ENCODE measurements at regions not wholly inside any gene's neighbourhood (a gene's known extent, or its start where the extent isn't known, plus 50 kb on each side); places are given as distances from the start of the nearest gene placed in this dataset.
A peak's percentile ranks its signal among the peaks of the same experiment; 100 is the strongest.

DNA sequence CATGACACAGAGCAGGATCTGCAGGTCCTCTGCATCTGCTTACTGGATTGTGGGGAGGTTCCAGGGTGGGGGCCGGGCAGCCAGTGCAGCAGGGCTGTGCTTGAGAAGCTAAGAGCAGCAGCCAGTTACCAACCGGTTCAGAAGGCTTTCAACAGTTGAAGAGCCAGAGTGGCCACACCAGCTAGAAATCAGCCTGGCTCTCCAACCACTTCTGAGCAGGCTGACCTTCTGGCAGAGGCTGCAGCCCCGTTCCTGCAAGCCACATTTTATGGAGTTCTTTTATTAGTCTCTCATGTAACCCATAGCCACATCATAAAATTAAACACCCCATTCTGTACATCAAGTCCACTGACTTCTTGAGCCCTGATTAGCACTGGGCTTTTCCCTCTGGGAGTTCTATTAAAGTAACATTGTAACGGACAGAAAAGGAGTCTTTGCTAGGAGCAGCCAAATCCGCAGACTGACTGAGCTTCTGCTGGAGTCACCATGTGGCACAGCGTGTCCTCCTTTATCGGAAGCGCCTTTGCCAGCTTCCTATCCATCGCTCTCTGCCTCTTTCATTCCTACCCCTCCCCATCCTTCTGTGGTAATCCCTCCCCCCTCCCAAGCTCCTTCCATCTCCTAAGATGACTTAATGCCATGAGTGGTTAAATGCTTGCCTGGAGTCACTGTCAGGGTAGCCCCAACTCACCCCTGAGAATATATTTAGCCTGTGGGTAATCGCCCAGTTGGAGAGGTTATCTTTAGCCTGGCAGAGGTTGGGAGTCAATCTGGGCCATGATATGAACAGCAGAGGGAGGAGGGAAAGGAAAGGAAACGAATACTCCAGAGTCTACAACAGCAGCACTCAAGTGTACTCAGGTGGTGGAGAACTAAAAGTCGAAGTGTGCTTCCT lies 138.5 kb upstream of the HES1 start:
- Histone ChIP-seq H3F3A (ENCODE audit: low read depth) (no peaks in the 10 kb centered on the region), H3K9me3 (ENCODE audit: insufficient read depth, low read depth, low read length) (no peaks in the 10 kb centered on the region), H3K27me3 (ENCODE audit: insufficient read depth, low read length, poor library complexity, severe bottlenecking) (no peaks in the 10 kb centered on the region), H3K79me2 (ENCODE audit: insufficient read depth, low read length) (no peaks in the 10 kb centered on the region), H3K4me2 (ENCODE audit: low read depth, low read length, poor library complexity, severe bottlenecking) (peak overlapping the region; percentile 52), H4K20me1 (ENCODE audit: insufficient read depth, low read length, poor library complexity, severe bottlenecking) (no peaks in the 10 kb centered on the region), H3K9ac (ENCODE audit: low read depth, low read length, poor library complexity, severe bottlenecking) (peak overlapping the region; percentile 13), H3K4me1 (ENCODE audit: insufficient read depth, low read length, poor library complexity, severe bottlenecking) (peaks cover 29% of the 10 kb centered on the region), H3K4me3 (ENCODE audit: low read length, poor library complexity, severe bottlenecking) (peak overlapping the region; percentile 18), H2AFZ (ENCODE audit: low read length) (no peak overlapping the region), H3K9me2 (replicated peaks; ENCODE audit: low read depth, low read length) (no peaks in the 10 kb centered on the region), H3K36me3 (ENCODE audit: insufficient read depth, low read length) (no peaks in the 10 kb centered on the region)
- TF ChIP-seq, protein P1, sequence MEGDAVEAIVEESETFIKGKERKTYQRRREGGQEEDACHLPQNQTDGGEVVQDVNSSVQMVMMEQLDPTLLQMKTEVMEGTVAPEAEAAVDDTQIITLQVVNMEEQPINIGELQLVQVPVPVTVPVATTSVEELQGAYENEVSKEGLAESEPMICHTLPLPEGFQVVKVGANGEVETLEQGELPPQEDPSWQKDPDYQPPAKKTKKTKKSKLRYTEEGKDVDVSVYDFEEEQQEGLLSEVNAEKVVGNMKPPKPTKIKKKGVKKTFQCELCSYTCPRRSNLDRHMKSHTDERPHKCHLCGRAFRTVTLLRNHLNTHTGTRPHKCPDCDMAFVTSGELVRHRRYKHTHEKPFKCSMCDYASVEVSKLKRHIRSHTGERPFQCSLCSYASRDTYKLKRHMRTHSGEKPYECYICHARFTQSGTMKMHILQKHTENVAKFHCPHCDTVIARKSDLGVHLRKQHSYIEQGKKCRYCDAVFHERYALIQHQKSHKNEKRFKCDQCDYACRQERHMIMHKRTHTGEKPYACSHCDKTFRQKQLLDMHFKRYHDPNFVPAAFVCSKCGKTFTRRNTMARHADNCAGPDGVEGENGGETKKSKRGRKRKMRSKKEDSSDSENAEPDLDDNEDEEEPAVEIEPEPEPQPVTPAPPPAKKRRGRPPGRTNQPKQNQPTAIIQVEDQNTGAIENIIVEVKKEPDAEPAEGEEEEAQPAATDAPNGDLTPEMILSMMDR (conservative IDR thresholded peaks at IDR 0.05; ENCODE audit: low read length): no peak
- TF ChIP-seq EZH2phosphoT487 (IDR thresholded peaks at IDR 0.05; ENCODE audit: borderline replicate concordance): no peak

DNA sequence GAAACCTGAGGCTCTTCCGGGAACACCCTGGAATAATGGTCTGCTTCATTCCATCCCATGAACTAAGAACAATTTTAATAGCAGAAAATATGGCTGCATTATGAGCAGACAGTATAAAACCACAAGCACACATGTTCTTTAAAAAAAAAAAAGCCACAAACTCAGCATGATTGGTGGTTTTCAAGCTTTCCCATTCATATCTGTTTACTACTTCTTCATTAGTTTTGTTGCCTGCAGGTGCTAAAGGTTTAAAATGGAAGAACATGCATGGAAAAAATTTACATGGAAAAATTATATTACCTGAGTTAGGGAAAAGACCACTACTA lies 137.9 kb upstream of the HES1 start:
- Histone ChIP-seq H3K9me3 (ENCODE audit: insufficient read depth, low read depth, low read length) (no peaks in the 10 kb centered on the region), H3K9ac (ENCODE audit: low read depth, low read length, poor library complexity, severe bottlenecking) (no peak overlapping the region), H3K4me2 (ENCODE audit: low read depth, low read length, poor library complexity, severe bottlenecking) (peak overlapping the region; percentile 52), H3K79me2 (ENCODE audit: insufficient read depth, low read length) (no peaks in the 10 kb centered on the region), H3F3A (ENCODE audit: low read depth) (no peaks in the 10 kb centered on the region), H2AFZ (ENCODE audit: low read length) (no peak overlapping the region), H3K9me2 (replicated peaks; ENCODE audit: low read depth, low read length) (no peaks in the 10 kb centered on the region), H3K27me3 (ENCODE audit: insufficient read depth, low read length, poor library complexity, severe bottlenecking) (no peaks in the 10 kb centered on the region), H3K36me3 (ENCODE audit: insufficient read depth, low read length) (no peaks in the 10 kb centered on the region), H3K4me3 (ENCODE audit: low read length, poor library complexity, severe bottlenecking) (peak overlapping the region; percentile 18), H3K4me1 (ENCODE audit: insufficient read depth, low read length, poor library complexity, severe bottlenecking) (peaks cover 35% of the 10 kb centered on the region), H4K20me1 (ENCODE audit: insufficient read depth, low read length, poor library complexity, severe bottlenecking) (no peaks in the 10 kb centered on the region)
- no peak for TF ChIP-seq EZH2phosphoT487 (IDR thresholded peaks at IDR 0.05; ENCODE audit: borderline replicate concordance)
- TF ChIP-seq, protein P1 (conservative IDR thresholded peaks at IDR 0.05; ENCODE audit: low read length): no peak

GRCh38 chr3:193998628-193999195 lies 137.2 kb upstream of the HES1 start:
- Histone ChIP-seq H3K4me1 (ENCODE audit: insufficient read depth, low read length, poor library complexity, severe bottlenecking) (peaks cover 40% of the 10 kb centered on the region), H3K79me2 (ENCODE audit: insufficient read depth, low read length) (no peaks in the 10 kb centered on the region), H3K4me3 (ENCODE audit: low read length, poor library complexity, severe bottlenecking) (no peak overlapping the region), H3F3A (ENCODE audit: low read depth) (no peaks in the 10 kb centered on the region), H3K9me3 (ENCODE audit: insufficient read depth, low read depth, low read length) (no peaks in the 10 kb centered on the region), H3K36me3 (ENCODE audit: insufficient read depth, low read length) (no peaks in the 10 kb centered on the region), H3K4me2 (ENCODE audit: low read depth, low read length, poor library complexity, severe bottlenecking) (peak overlapping the region; percentile 52), H4K20me1 (ENCODE audit: insufficient read depth, low read length, poor library complexity, severe bottlenecking) (no peaks in the 10 kb centered on the region), H2AFZ (ENCODE audit: low read length) (no peak overlapping the region), H3K9ac (ENCODE audit: low read depth, low read length, poor library complexity, severe bottlenecking) (no peak overlapping the region), H3K27me3 (ENCODE audit: insufficient read depth, low read length, poor library complexity, severe bottlenecking) (no peaks in the 10 kb centered on the region), H3K9me2 (replicated peaks; ENCODE audit: low read depth, low read length) (no peaks in the 10 kb centered on the region)
- TF ChIP-seq, protein P1 (conservative IDR thresholded peaks at IDR 0.05; ENCODE audit: low read length): no peak
- TF ChIP-seq EZH2phosphoT487 (IDR thresholded peaks at IDR 0.05; ENCODE audit: borderline replicate concordance): no peak
